ENCODE measurements at regions not wholly inside any gene's neighbourhood (a gene's known extent, or its start where the extent isn't known, plus 50 kb on each side); places are given as distances from the start of the nearest gene placed in this dataset.

- TF ChIP-seq CTCF (IDR thresholded peaks at IDR 0.05), result no peak
- no peak for TF ChIP-seq POLR2A (IDR thresholded peaks at IDR 0.05)
- TF ChIP-seq EP300 (IDR thresholded peaks at IDR 0.05), result no peak
These were observed 278.9 kb downstream of the ADGRL2 start for GRCh38 chr1:82079607-82080006.
